GM19043 (cell line): ENCODE measurements at regions not wholly inside any gene's neighbourhood (a gene's known extent, or its start where the extent isn't known, plus 50 kb on each side); places are given as distances from the start of the nearest gene placed in this dataset.
"Not testable (repeated sequence)": the region's sequence is repeated elsewhere in the genome, so short reads cannot be mapped to it uniquely, and the experiment has no call there.

Experiments used
- ATAC-seq: cut with Tn5 transposase; IDR thresholded peaks from one replicate; pipeline ENCODE4 v1.9.1; 2021; ENCODE audit warnings: low read depth; ENCODE audit not compliant: unreplicated experiment

- no peak for ATAC-seq
These were observed 54.3 kb upstream of the LRCH1 start for GRCh38 chr13:46498650-46499049.

GRCh38 chr13:46496086-46496485, 56.9 kb upstream of the LRCH1 start:
- no peak for ATAC-seq

GRCh38 chr13:46495651-46496050, 57.3 kb upstream of the LRCH1 start:
- no peak for ATAC-seq

- no peak for ATAC-seq
These were observed 57.9 kb upstream of the LRCH1 start for GRCh38 chr13:46495066-46495465.

- ATAC-seq, result no peak
These were observed 60.0 kb upstream of the LRCH1 start for GRCh38 chr13:46492946-46493345.

- no peak for ATAC-seq
These were observed 61.3 kb upstream of the LRCH1 start for GRCh38 chr13:46491641-46492040.

- ATAC-seq, result not testable (repeated sequence)
These were observed 62.3 kb upstream of the LRCH1 start for GRCh38 chr13:46490713-46491112.

GRCh38 chr13:46490129-46490528, 62.8 kb upstream of the LRCH1 start:
- ATAC-seq, result no peak

GRCh38 chr13:46489586-46490023, 63.4 kb upstream of the LRCH1 start:
- ATAC-seq, result no peak

- ATAC-seq, result no peak
These were observed 65.2 kb upstream of the LRCH1 start for GRCh38 chr13:46487748-46488147.

GRCh38 chr13:46486270-46486669, 66.7 kb upstream of the LRCH1 start:
- ATAC-seq, result no peak

GRCh38 chr13:46484561-46484960, 68.4 kb upstream of the LRCH1 start:
- ATAC-seq, result no peak

GRCh38 chr13:46481166-46481565, 71.8 kb upstream of the LRCH1 start:
- no peak for ATAC-seq

GRCh38 chr13:46480131-46480530, 72.8 kb upstream of the LRCH1 start:
- ATAC-seq, result no peak

- no peak for ATAC-seq
These were observed 73.3 kb upstream of the LRCH1 start for GRCh38 chr13:46479691-46480090.

- no peak for ATAC-seq
These were observed 73.7 kb upstream of the LRCH1 start for GRCh38 chr13:46479283-46479682.

GRCh38 chr13:46478651-46479050, 74.3 kb upstream of the LRCH1 start:
- ATAC-seq, result no peak

GRCh38 chr13:46476174-46476573, 76.8 kb upstream of the LRCH1 start:
- ATAC-seq, result no peak

- no peak for ATAC-seq
These were observed 77.4 kb upstream of the LRCH1 start for GRCh38 chr13:46475541-46475991.

- no peak for ATAC-seq
These were observed 79.2 kb upstream of the LRCH1 start for GRCh38 chr13:46473806-46474205.

- ATAC-seq, result no peak
These were observed 80.6 kb upstream of the LRCH1 start for GRCh38 chr13:46472384-46472783.

- ATAC-seq, result not testable (repeated sequence)
These were observed 82.6 kb upstream of the RUBCNL start for GRCh38 chr13:46469699-46470098.
